BLaER1 (cell line): ENCODE measurements at regions not wholly inside any gene's neighbourhood (a gene's known extent, or its start where the extent isn't known, plus 50 kb on each side); places are given as distances from the start of the nearest gene placed in this dataset.
"Not testable (repeated sequence)": the region's sequence is repeated elsewhere in the genome, so short reads cannot be mapped to it uniquely, and the experiment has no call there.

ENCODE experiments used
- H3K27ac ChIP-seq: shearing (Covaris generic); formaldehyde crosslinking; 2 replicates; pipeline ENCODE4 v1.8.1; 2022
- H3K27me3 ChIP-seq: shearing (Covaris generic); formaldehyde crosslinking; 2 replicates; pipeline ENCODE4 v1.8.1; 2022
- H3K36me3 ChIP-seq: shearing (Covaris generic); formaldehyde crosslinking; 2 replicates; pipeline ENCODE4 v1.8.1; 2022
- H3K4me1 ChIP-seq: shearing (Covaris generic); formaldehyde crosslinking; 2 replicates; pipeline ENCODE4 v1.8.1; 2022
- H3K4me2 ChIP-seq: shearing (Covaris generic); formaldehyde crosslinking; 2 replicates; pipeline ENCODE4 v1.8.1; 2022
- H3K4me3 ChIP-seq: shearing (Covaris generic); formaldehyde crosslinking; 2 replicates; pipeline ENCODE4 v1.8.1; 2022
- H3K9ac ChIP-seq: shearing (Covaris generic); formaldehyde crosslinking; 2 replicates; pipeline ENCODE4 v1.8.1; 2022
- H3K9me3 ChIP-seq: shearing (Covaris generic); formaldehyde crosslinking; 2 replicates; pipeline ENCODE4 v1.8.1; 2022
- H4K20me1 ChIP-seq: shearing (Covaris generic); formaldehyde crosslinking; 2 replicates; pipeline ENCODE4 v1.8.1; 2022
- Cebpa-rat ChIP-seq: shearing (Covaris generic); IDR thresholded peaks from 2 replicates; pipeline ENCODE4 v1.8.1; 2022

DNA sequence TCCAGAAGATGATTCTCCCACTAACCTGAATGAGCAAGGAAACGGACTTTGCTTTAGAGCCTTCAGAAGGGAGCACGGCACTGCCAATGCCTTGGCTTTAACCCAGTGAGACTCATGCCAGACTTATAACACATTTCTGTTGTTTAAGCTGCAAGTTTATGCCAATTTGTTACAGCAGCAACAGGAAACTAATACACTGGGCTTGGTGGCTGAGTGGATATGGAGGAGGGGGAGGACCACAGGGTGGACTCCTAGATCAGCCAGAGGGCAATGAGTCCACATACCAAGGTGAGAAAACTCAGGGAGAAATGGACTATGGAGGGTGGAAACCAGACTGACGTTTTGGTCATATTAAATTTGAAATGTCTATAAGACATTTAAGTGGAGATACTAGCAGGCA, 156.2 kb upstream of the KCNJ6 start:
- no peak for TF ChIP-seq Cebpa-rat

DNA sequence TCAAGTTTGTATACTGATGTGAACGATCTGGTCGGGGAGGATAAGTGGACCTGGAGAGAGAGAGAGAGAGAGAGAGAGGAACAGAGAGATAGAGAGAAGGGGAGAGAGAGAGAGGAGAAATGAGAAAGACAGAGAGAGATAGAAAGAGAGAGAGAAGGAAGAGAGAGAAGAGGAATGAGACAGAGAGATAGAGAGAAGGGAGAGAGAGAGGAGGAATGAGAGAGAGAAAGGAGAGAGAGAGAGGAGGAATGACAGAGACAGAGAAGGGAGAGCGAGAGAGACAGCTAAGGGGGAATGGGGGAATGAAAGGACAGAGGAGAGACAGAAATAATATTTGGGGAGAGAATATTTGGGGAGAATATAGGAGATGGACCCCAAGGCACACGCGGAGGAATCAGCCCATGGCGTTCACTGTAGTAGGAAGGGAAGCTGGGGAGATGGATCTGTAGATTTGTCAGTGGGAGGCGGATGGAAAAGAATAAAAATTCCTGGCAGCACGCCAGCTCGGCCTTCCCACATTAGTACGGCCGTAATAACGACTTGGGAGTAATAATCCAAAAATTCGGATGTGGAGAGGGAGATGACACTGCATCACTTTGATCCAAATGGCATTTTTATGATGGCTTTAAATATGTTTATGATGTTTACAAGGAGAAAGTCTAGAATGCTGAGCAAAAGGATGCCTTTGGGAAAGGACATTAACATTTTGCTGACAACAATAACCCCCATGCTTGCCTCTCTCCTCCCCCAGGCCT, 159.8 kb upstream of the KCNJ6 start:
- Histone ChIP-seq H3K9ac (no peak overlapping the region), H3K27me3 (no peaks in the 10 kb centered on the region), H3K4me2 (no peak overlapping the region), H3K27ac (no peak overlapping the region), H3K4me3 (no peak overlapping the region), H3K9me3 (peaks cover 24% of the 10 kb centered on the region), H3K4me1 (no peaks in the 10 kb centered on the region), H3K36me3 (no peaks in the 10 kb centered on the region), H4K20me1 (no peaks in the 10 kb centered on the region)
- TF ChIP-seq Cebpa-rat: no peak

More for the DNA sequence above, 156.2 kb upstream of the KCNJ6 start:
- Histone ChIP-seq H3K9ac (no peak overlapping the region), H3K4me2 (no peak overlapping the region), H3K4me1 (no peaks in the 10 kb centered on the region), H3K9me3 (peaks cover 24% of the 10 kb centered on the region), H3K4me3 (no peak overlapping the region), H3K27me3 (no peaks in the 10 kb centered on the region), H3K36me3 (no peaks in the 10 kb centered on the region), H4K20me1 (no peaks in the 10 kb centered on the region), H3K27ac (no peak overlapping the region)

DNA sequence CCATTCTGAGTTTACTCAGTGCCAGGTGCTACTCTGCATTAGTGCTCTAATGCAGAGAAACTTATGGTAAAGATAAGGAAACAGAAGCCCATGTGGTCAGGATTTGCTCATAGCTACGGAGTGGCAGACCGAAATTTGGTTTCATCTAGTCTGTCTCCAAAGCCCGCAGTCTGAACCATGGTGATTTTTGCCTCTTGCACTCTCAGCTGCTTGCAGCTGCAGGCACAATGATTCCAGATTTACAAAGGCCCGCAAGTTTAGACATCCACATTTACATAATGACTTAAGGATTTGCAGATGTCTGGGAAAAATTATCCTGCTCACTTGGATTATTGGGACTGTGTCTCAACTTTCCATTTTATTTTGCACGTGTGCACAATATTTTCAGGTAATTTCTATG, 161.3 kb upstream of the KCNJ6 start:
- TF ChIP-seq Cebpa-rat: no peak
- no peaks in the 10 kb centered on the region for H3K36me3 ChIP-seq
- no peak overlapping the region for H3K9ac ChIP-seq
- no peak overlapping the region for H3K4me3 ChIP-seq
- no peaks in the 10 kb centered on the region for H3K27me3 ChIP-seq
- H3K9me3 ChIP-seq: peaks cover 24% of the 10 kb centered on the region
- H3K27ac ChIP-seq: no peak overlapping the region
- H3K4me1 ChIP-seq: no peaks in the 10 kb centered on the region
- no peak overlapping the region for H3K4me2 ChIP-seq
- H4K20me1 ChIP-seq: no peaks in the 10 kb centered on the region

DNA sequence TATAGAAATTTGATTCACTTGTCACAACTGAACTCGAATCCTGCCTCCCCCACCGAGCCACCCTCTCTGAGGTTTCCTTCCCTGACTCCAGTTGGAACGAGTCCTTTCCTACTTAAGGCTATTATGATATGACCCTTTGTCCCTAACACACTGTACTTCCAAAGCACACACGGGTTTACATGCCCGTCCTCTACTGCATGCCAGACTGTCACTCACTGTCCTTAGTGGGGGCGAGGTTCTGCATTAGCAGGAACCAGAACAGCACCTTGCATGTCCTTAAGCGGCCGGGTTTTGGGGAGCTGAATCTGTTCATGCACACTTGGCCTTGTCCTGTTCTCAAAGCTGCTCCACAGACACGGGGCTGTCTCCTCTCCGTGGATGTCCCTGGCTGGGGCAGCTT, 164.6 kb upstream of the KCNJ6 start:
- H3K27me3 ChIP-seq: no peaks in the 10 kb centered on the region
- H3K9ac ChIP-seq: no peak overlapping the region
- no peaks in the 10 kb centered on the region for H3K4me1 ChIP-seq
- no peak overlapping the region for H3K4me2 ChIP-seq
- H4K20me1 ChIP-seq: no peaks in the 10 kb centered on the region
- no peaks in the 10 kb centered on the region for H3K9me3 ChIP-seq
- no peak for TF ChIP-seq Cebpa-rat
- H3K27ac ChIP-seq: no peak overlapping the region
- no peak overlapping the region for H3K4me3 ChIP-seq
- no peaks in the 10 kb centered on the region for H3K36me3 ChIP-seq

DNA sequence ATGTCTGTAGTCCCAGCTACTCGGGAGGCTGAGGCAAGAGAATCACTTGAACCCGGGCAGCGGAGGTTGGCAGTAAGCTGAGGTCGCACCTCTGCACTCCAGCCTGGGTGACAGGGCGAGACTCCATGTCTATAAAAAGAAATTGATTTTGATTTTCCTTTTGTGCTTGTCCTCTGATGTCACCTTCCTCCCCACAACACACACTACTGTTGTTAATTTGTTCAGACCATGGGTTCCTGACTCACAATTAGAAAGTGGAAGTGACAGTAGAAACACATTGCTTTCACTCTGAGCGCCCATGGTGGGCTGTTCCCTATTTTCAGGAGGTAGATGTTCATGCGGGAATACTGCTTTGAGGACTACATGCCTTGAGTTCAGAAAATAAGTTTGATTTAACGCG, 165.5 kb upstream of the KCNJ6 start:
- no peak overlapping the region for H3K9ac ChIP-seq
- TF ChIP-seq Cebpa-rat: no peak
- H3K4me1 ChIP-seq: no peaks in the 10 kb centered on the region
- no peak overlapping the region for H3K27ac ChIP-seq
- H3K9me3 ChIP-seq: no peaks in the 10 kb centered on the region
- no peaks in the 10 kb centered on the region for H4K20me1 ChIP-seq
- no peaks in the 10 kb centered on the region for H3K36me3 ChIP-seq
- no peak overlapping the region for H3K4me3 ChIP-seq
- no peaks in the 10 kb centered on the region for H3K27me3 ChIP-seq
- H3K4me2 ChIP-seq: no peak overlapping the region

DNA sequence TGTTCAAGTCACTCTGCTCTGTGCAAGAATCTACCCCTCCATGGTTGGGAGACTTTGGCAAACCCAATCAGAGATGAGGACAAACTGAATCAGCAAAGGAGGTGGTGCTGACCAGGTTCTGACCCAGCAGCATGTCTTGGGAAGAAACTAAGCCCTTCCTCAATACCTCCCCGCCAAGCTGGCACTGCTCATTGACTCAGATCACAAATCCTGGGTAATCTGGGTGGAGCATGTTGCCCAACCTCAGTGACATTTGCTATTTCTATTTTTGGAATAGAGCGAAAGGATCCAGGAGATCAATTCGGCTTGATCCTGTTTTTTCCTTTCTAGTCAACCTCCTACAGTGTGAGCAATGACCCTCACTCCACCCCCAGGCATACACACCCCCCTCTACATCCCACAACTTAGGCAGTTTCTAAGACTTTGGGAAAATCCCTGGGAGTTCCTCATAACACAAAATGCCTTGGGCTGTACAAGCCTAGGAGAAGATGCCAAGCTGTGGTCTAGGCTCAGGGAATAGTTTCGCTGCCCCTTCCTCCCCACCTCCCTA, 166.8 kb upstream of the KCNJ6 start:
- no peaks in the 10 kb centered on the region for H3K4me1 ChIP-seq
- no peak for TF ChIP-seq Cebpa-rat
- H3K4me2 ChIP-seq: no peak overlapping the region

DNA sequence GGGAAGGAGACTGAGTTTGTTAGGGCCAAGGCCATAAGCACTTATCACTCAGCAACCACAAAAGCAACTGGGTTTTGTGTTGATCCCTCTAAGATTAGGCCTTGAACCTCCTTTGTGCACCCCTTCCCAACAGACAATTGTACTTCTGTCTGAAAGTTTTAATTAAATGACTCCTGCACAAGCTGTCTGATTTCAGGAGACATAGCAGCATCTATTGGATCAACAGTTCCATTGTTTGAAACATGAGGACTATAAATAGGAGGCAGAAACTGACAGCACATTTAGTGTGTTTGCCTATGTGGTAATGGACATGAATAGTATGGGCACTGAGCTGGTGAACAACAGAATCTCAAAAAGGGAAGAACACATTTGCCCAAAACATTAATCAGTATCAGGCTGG, 167.3 kb upstream of the KCNJ6 start:
- H3K9ac ChIP-seq: no peak overlapping the region
- no peak overlapping the region for H3K4me3 ChIP-seq
- no peaks in the 10 kb centered on the region for H4K20me1 ChIP-seq
- H3K9me3 ChIP-seq: no peaks in the 10 kb centered on the region
- no peaks in the 10 kb centered on the region for H3K36me3 ChIP-seq
- no peak overlapping the region for H3K4me2 ChIP-seq
- no peak overlapping the region for H3K27ac ChIP-seq
- TF ChIP-seq Cebpa-rat: no peak
- H3K4me1 ChIP-seq: no peaks in the 10 kb centered on the region
- H3K27me3 ChIP-seq: no peaks in the 10 kb centered on the region

More for the DNA sequence above, 166.8 kb upstream of the KCNJ6 start:
- Histone ChIP-seq H3K9ac (no peak overlapping the region), H3K27ac (no peak overlapping the region), H3K9me3 (no peaks in the 10 kb centered on the region), H3K27me3 (no peaks in the 10 kb centered on the region), H4K20me1 (no peaks in the 10 kb centered on the region), H3K36me3 (no peaks in the 10 kb centered on the region), H3K4me3 (no peak overlapping the region)

DNA sequence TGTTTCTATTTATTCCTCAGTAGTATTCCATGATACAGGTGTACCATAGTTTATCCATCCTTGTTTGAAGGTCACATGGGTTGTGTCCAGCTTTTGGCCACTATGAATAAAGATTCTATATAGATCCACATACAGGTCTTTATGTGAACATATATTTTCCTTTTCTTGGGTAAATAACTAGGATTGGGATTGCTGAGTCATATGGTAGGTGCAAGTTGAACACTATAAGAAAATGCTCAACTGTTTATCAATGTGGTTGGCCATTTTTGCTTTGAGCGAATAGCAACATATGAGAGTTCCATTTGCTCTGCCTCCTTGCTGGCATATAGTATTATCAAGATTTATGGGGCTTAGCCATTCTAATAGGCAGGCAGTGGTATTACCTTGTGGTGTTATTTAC, 170.2 kb upstream of the KCNJ15 start:
- no peak overlapping the region for H3K27ac ChIP-seq
- H3K9ac ChIP-seq: no peak overlapping the region
- H4K20me1 ChIP-seq: no peaks in the 10 kb centered on the region
- H3K4me2 ChIP-seq: no peak overlapping the region
- no peaks in the 10 kb centered on the region for H3K9me3 ChIP-seq
- no peaks in the 10 kb centered on the region for H3K27me3 ChIP-seq
- no peak for TF ChIP-seq Cebpa-rat
- H3K36me3 ChIP-seq: no peaks in the 10 kb centered on the region
- H3K4me1 ChIP-seq: no peaks in the 10 kb centered on the region
- H3K4me3 ChIP-seq: no peak overlapping the region

DNA sequence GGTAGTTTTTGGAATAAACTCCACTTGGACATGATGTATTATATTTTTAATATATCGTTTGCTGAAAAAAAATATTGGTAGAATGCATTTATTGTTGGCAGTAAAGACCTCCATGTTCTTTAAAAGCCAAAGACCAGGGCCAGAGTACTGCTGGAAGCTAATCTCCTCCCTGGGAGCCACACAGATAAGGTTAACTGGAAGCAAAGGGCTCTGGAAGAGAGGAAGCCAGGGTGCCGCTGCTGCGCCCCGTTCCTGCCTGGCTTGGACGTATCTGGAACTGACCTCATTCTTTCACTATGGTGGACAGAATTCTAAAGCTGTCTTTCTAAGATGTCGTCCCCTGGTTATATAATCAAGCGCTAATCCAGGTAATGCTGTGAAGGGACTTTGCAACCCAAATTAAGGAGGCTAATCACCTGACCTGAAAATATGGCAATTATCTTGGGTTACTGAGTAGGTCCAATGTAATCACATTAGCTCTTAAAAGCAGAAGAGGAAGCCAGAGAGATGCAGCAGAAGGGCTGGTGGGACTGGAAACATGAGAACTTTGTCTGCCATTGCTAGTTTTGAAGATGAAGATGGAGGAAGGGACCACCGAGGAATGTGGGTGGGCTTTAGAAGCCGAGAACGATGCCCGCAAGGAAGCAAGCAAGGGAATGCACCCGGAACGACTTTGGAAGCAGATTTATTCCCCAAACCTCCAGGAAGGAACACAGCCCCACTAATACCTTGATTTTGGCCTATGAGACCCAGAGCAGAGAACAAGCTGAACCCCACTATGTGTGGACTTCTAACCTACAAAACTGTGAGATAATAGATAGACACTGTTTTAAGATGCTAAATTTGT, 167.7 kb upstream of the KCNJ15 start:
- Histone ChIP-seq H3K4me3 (no peak overlapping the region), H3K4me1 (no peaks in the 10 kb centered on the region), H4K20me1 (no peaks in the 10 kb centered on the region), H3K4me2 (no peak overlapping the region), H3K36me3 (no peaks in the 10 kb centered on the region), H3K9ac (no peak overlapping the region), H3K9me3 (no peaks in the 10 kb centered on the region), H3K27ac (no peak overlapping the region), H3K27me3 (no peaks in the 10 kb centered on the region)
- no peak for TF ChIP-seq Cebpa-rat

DNA sequence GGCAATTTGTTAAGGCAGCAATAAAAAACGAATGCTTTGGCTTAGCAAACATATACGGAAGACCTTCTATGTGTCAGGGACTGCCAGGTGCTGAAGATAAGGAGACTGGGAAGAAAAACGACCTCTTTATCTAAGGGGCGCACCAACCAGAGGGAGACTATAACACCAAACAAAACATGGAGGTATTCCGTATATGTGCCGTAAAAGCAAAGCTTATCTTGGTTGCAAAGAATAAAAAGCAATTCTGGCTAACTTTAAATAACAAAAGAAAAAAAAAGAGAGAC, 167.1 kb upstream of the KCNJ15 start:
- no peak overlapping the region for H3K4me2 ChIP-seq
- H3K9me3 ChIP-seq: no peaks in the 10 kb centered on the region
- no peak overlapping the region for H3K9ac ChIP-seq
- no peaks in the 10 kb centered on the region for H3K4me1 ChIP-seq
- H3K27ac ChIP-seq: no peak overlapping the region
- no peaks in the 10 kb centered on the region for H4K20me1 ChIP-seq
- no peak for TF ChIP-seq Cebpa-rat
- H3K27me3 ChIP-seq: no peaks in the 10 kb centered on the region
- H3K36me3 ChIP-seq: no peaks in the 10 kb centered on the region
- H3K4me3 ChIP-seq: no peak overlapping the region

DNA sequence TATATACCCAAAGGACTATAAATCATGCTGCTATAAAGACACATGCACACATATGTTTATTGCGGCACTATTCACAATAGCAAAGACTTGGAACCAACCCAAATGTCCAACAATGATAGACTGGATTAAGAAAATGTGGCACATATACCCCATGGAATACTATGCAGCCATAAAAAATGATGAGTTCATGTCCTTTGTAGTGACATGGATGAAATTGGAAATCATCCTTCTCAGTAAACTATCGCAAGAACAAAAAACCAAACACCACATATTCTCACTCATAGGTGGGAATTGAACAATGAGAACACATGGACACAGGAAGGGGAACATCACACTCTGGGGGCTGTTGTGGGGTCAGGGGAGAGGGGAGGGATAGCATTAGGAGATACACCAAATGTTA, 165.7 kb upstream of the KCNJ15 start:
- H3K4me1 ChIP-seq, H3K9ac ChIP-seq, H3K36me3 ChIP-seq, H3K4me2 ChIP-seq, H3K9me3 ChIP-seq, H3K4me3 ChIP-seq, H4K20me1 ChIP-seq, H3K27ac ChIP-seq, H3K27me3 ChIP-seq: not testable (repeated sequence)
